ENCODE measurements at regions not wholly inside any gene's neighbourhood (a gene's known extent, or its start where the extent isn't known, plus 50 kb on each side); places are given as distances from the start of the nearest gene placed in this dataset.

- Histone ChIP-seq H3K27me3 (ENCODE audit: insufficient read depth, low read length) (no peaks in the 10 kb centered on the region), H3K79me2 (ENCODE audit: insufficient read depth, low read length) (no peaks in the 10 kb centered on the region), H3K4me2 (ENCODE audit: low read length) (no peak overlapping the region), H2AFZ (ENCODE audit: low read length) (no peak overlapping the region), H3K36me3 (ENCODE audit: insufficient read depth, low read length) (no peaks in the 10 kb centered on the region), H4K20me1 (ENCODE audit: insufficient read depth, low read length) (no peaks in the 10 kb centered on the region), H3K9me2 (ENCODE audit: low read depth, low read length) (no peaks in the 10 kb centered on the region), H3K9ac (ENCODE audit: low read length) (no peak overlapping the region), H3K4me1 (ENCODE audit: insufficient read depth, low read length, severe bottlenecking) (no peaks in the 10 kb centered on the region), H3K4me3 (ENCODE audit: low read depth, low read length, poor library complexity, severe bottlenecking) (no peak overlapping the region), H3K9me3 (ENCODE audit: low read length) (no peaks in the 10 kb centered on the region), H3K27ac (ENCODE audit: low read depth, low read length, poor library complexity, severe bottlenecking) (no peak overlapping the region), H3F3A (ENCODE audit: insufficient read depth, low read length) (no peaks in the 10 kb centered on the region)
- TF ChIP-seq CTCF (IDR thresholded peaks at IDR 0.05; ENCODE audit: low read length) (no peak), EZH2 (IDR thresholded peaks at IDR 0.05; ENCODE audit: borderline replicate concordance, low read length) (no peak)
Measured at GRCh38 chrX:42149281-42149680, 225.9 kb upstream of the CASK start.

- no peaks in the 10 kb centered on the region for H3F3A ChIP-seq (ENCODE audit: insufficient read depth, low read length)
- no peak overlapping the region for H3K4me2 ChIP-seq (ENCODE audit: low read length)
- H3K4me1 ChIP-seq (ENCODE audit: insufficient read depth, low read length, severe bottlenecking) = no peaks in the 10 kb centered on the region
- no peaks in the 10 kb centered on the region for H3K27me3 ChIP-seq (ENCODE audit: insufficient read depth, low read length)
- no peak overlapping the region for H3K27ac ChIP-seq (ENCODE audit: low read depth, low read length, poor library complexity, severe bottlenecking)
- H3K9me3 ChIP-seq (ENCODE audit: low read length) = no peaks in the 10 kb centered on the region
- TF ChIP-seq EZH2 (IDR thresholded peaks at IDR 0.05; ENCODE audit: borderline replicate concordance, low read length) = no peak
- no peak for TF ChIP-seq CTCF (IDR thresholded peaks at IDR 0.05; ENCODE audit: low read length)
- H4K20me1 ChIP-seq (ENCODE audit: insufficient read depth, low read length) = no peaks in the 10 kb centered on the region
- H3K9ac ChIP-seq (ENCODE audit: low read length) = no peak overlapping the region
- H3K9me2 ChIP-seq (ENCODE audit: low read depth, low read length) = no peaks in the 10 kb centered on the region
- no peaks in the 10 kb centered on the region for H3K79me2 ChIP-seq (ENCODE audit: insufficient read depth, low read length)
- H2AFZ ChIP-seq (ENCODE audit: low read length) = no peak overlapping the region
- no peaks in the 10 kb centered on the region for H3K36me3 ChIP-seq (ENCODE audit: insufficient read depth, low read length)
- H3K4me3 ChIP-seq (ENCODE audit: low read depth, low read length, poor library complexity, severe bottlenecking) = no peak overlapping the region
Measured at GRCh38 chrX:42143866-42144592, 220.7 kb upstream of the CASK start.

GRCh38 chrX:42140320-42140719 lies 217.0 kb upstream of the CASK start:
- H3K4me3 ChIP-seq (ENCODE audit: low read depth, low read length, poor library complexity, severe bottlenecking) = no peak overlapping the region
- H3K27me3 ChIP-seq (ENCODE audit: insufficient read depth, low read length) = no peaks in the 10 kb centered on the region
- TF ChIP-seq CTCF (IDR thresholded peaks at IDR 0.05; ENCODE audit: low read length) (no peak), EZH2 (IDR thresholded peaks at IDR 0.05; ENCODE audit: borderline replicate concordance, low read length) (no peak)
- H3K4me1 ChIP-seq (ENCODE audit: insufficient read depth, low read length, severe bottlenecking) = no peaks in the 10 kb centered on the region
- no peaks in the 10 kb centered on the region for H4K20me1 ChIP-seq (ENCODE audit: insufficient read depth, low read length)
- no peak overlapping the region for H3K27ac ChIP-seq (ENCODE audit: low read depth, low read length, poor library complexity, severe bottlenecking)
- no peaks in the 10 kb centered on the region for H3K9me2 ChIP-seq (ENCODE audit: low read depth, low read length)
- H3K9me3 ChIP-seq (ENCODE audit: low read length) = no peaks in the 10 kb centered on the region
- no peak overlapping the region for H3K9ac ChIP-seq (ENCODE audit: low read length)
- no peaks in the 10 kb centered on the region for H3K79me2 ChIP-seq (ENCODE audit: insufficient read depth, low read length)
- H3K4me2 ChIP-seq (ENCODE audit: low read length) = no peak overlapping the region
- H2AFZ ChIP-seq (ENCODE audit: low read length) = no peak overlapping the region
- H3K36me3 ChIP-seq (ENCODE audit: insufficient read depth, low read length) = no peaks in the 10 kb centered on the region
- no peaks in the 10 kb centered on the region for H3F3A ChIP-seq (ENCODE audit: insufficient read depth, low read length)

Measured in OCI-LY1 (cell line).